ENCODE measurements at regions not wholly inside any gene's neighbourhood (a gene's known extent, or its start where the extent isn't known, plus 50 kb on each side); places are given as distances from the start of the nearest gene placed in this dataset.

- H3K4me1 ChIP-seq (ENCODE audit: insufficient read depth, low read length, poor library complexity, severe bottlenecking) = no peaks in the 10 kb centered on the region
- no peak overlapping the region for H3K27ac ChIP-seq (ENCODE audit: low read depth, low read length, poor library complexity, severe bottlenecking)
- peaks cover 30% of the 10 kb centered on the region for H3K27me3 ChIP-seq (replicated peaks; ENCODE audit: insufficient read depth, low read depth, low read length, poor library complexity)
- H3K36me3 ChIP-seq (ENCODE audit: insufficient read depth, low read length, poor library complexity, severe bottlenecking) = no peaks in the 10 kb centered on the region
- BruUV-seq (replicated peaks) = no TSS peak
- DNase-seq (ENCODE audit: low spot score) = no peak
- no peak overlapping the region for H3K4me3 ChIP-seq (ENCODE audit: low read depth, low read length, poor library complexity, severe bottlenecking)
- POLR2A ChIA-PET (ENCODE audit: low non-redundant PET) = interaction anchor here (0.6 kb wide), 1 partner anchor 12 kb away, joined by 4 read pairs; no protein-coding TSS in a partner anchor
- CTCF ChIA-PET = interaction anchor here (0.6 kb wide), 1 partner anchor 726 kb away, joined by 3 read pairs; no protein-coding TSS in a partner anchor
- no peaks in the 10 kb centered on the region for H3K9me3 ChIP-seq (ENCODE audit: low read depth, low read length, poor library complexity, severe bottlenecking)
- intact Hi-C loops (cut with micrococcal nuclease; ENCODE audit: unreplicated experiment) = loop anchor here (5.0 kb wide), 1 partner anchor 153 kb away; no protein-coding TSS in a partner anchor
- TF ChIP-seq CTCF (conservative IDR thresholded peaks at IDR 0.05; ENCODE audit: low read depth, low read length) (no peak), EZH2 (IDR thresholded peaks at IDR 0.05; ENCODE audit: borderline replicate concordance, low read depth, low read length, poor library complexity, severe bottlenecking) (no peak)
Measured at GRCh38 chr12:97305651-97306050, 157.0 kb upstream of the RMST start.

- Histone ChIP-seq H3K9me3 (ENCODE audit: low read depth, low read length, poor library complexity, severe bottlenecking) (no peaks in the 10 kb centered on the region), H3K4me1 (ENCODE audit: insufficient read depth, low read length, poor library complexity, severe bottlenecking) (no peaks in the 10 kb centered on the region), H3K27ac (ENCODE audit: low read depth, low read length, poor library complexity, severe bottlenecking) (no peak overlapping the region), H3K36me3 (ENCODE audit: insufficient read depth, low read length, poor library complexity, severe bottlenecking) (no peaks in the 10 kb centered on the region), H3K27me3 (replicated peaks; ENCODE audit: insufficient read depth, low read depth, low read length, poor library complexity) (peaks cover 30% of the 10 kb centered on the region), H3K4me3 (ENCODE audit: low read depth, low read length, poor library complexity, severe bottlenecking) (no peak overlapping the region)
- CTCF ChIA-PET = no interaction called here
- TF ChIP-seq CTCF (conservative IDR thresholded peaks at IDR 0.05; ENCODE audit: low read depth, low read length) (no peak), EZH2 (IDR thresholded peaks at IDR 0.05; ENCODE audit: borderline replicate concordance, low read depth, low read length, poor library complexity, severe bottlenecking) (no peak)
- DNase-seq (ENCODE audit: low spot score) = no peak
- no TSS peak for BruUV-seq (replicated peaks)
- POLR2A ChIA-PET (ENCODE audit: low non-redundant PET) = no interaction called here
- intact Hi-C loops (cut with micrococcal nuclease; ENCODE audit: unreplicated experiment) = loop anchor here (5.0 kb wide), 1 partner anchor 154 kb away; no protein-coding TSS in a partner anchor
Measured at GRCh38 chr12:97306147-97306546, 156.5 kb upstream of the RMST start.

- Histone ChIP-seq H3K27me3 (replicated peaks; ENCODE audit: insufficient read depth, low read depth, low read length, poor library complexity) (peaks cover 52% of the 10 kb centered on the region), H3K36me3 (ENCODE audit: insufficient read depth, low read length, poor library complexity, severe bottlenecking) (no peaks in the 10 kb centered on the region), H3K4me3 (ENCODE audit: low read depth, low read length, poor library complexity, severe bottlenecking) (no peak overlapping the region), H3K27ac (ENCODE audit: low read depth, low read length, poor library complexity, severe bottlenecking) (no peak overlapping the region), H3K4me1 (ENCODE audit: insufficient read depth, low read length, poor library complexity, severe bottlenecking) (no peaks in the 10 kb centered on the region), H3K9me3 (ENCODE audit: low read depth, low read length, poor library complexity, severe bottlenecking) (no peaks in the 10 kb centered on the region)
- ChIA-PET POLR2A (ENCODE audit: low non-redundant PET) (no interaction called here), CTCF (no interaction called here)
- peak; percentile 52 for DNase-seq (ENCODE audit: low spot score)
- BruUV-seq (replicated peaks) = no TSS peak
- peak; percentile 76 for TF ChIP-seq CTCF (conservative IDR thresholded peaks at IDR 0.05; ENCODE audit: low read depth, low read length)
- no peak for TF ChIP-seq EZH2 (IDR thresholded peaks at IDR 0.05; ENCODE audit: borderline replicate concordance, low read depth, low read length, poor library complexity, severe bottlenecking)
- intact Hi-C loops (cut with micrococcal nuclease; ENCODE audit: unreplicated experiment) = loop anchor here (2.0 to 5.0 kb wide), 3 partner anchors 156 to 730 kb away; no protein-coding TSS in a partner anchor
Measured at GRCh38 chr12:97308576-97309198, 153.9 kb upstream of the RMST start.

Data from A673 (cell line).